SK-MEL-5 (cell line): ENCODE measurements at regions not wholly inside any gene's neighbourhood (a gene's known extent, or its start where the extent isn't known, plus 50 kb on each side); places are given as distances from the start of the nearest gene placed in this dataset.

Experiments used
- DNase-seq: peaks from one replicate; pipeline ENCODE4 v3.0.0-alpha.2; 2016; ENCODE audit warnings: low read depth, low spot score
- in situ Hi-C: cut with HindIII; loops from 2 replicates; pipeline ENCODE4 v1.10.0; 2016; ENCODE audit warnings: low sequenced_read_pairs, high pct_unique_total_duplicates, low pct_unique_long_range_greater_than_20kb

DNA sequence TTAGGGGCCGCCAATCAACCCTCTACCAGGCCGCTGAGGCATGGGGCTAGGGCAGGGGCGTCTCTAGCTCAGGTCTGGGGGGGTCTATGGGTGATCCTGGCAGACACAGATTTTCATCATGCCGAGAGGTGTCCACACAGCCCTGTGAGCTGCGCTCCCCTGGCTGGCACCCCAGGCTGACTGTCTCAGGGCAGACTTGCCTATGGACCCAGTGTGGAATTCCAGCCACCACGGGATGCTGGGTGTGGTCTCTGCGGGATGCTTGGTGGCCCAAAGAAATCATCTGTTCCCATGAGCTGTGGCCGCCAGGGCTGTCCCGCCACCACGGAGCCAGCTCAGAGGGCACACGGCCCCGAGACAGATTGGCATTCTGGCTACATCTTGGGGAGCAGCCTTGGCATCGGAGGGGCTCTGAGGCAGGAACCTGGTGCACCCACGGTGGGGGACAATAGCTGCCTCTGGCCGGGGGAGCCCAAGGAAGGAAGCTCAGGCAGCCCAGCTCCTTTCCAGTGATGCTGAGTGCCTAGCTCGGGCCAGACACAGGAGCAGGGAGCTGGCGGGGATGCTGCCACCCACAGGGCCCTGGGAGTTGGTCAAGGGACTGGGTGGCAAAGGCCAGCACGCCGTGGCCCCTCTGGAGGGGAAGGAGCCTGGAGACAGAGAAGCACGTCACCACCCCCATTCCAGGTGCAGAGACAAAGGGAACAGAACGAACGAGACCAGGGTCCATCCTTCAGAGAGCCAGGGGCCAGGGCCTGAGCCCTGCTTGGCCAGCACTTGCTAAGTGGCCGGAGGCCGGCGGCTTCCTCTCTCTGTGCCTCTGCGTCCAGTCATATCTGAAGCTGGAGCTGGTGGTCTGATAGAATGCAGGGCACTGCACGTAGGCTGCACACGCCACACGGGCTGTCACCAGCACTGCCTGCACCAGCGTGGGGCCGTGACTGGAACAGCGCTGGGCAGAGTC is 64.4 kb upstream of the FGF3 start:
- no peak for DNase-seq
- in situ Hi-C loops: no loop called here

GRCh38 chr11:69884286-69884685 is 65.1 kb upstream of the FGF3 start:
- DNase-seq: no peak
- in situ Hi-C loops: no loop called here

DNA sequence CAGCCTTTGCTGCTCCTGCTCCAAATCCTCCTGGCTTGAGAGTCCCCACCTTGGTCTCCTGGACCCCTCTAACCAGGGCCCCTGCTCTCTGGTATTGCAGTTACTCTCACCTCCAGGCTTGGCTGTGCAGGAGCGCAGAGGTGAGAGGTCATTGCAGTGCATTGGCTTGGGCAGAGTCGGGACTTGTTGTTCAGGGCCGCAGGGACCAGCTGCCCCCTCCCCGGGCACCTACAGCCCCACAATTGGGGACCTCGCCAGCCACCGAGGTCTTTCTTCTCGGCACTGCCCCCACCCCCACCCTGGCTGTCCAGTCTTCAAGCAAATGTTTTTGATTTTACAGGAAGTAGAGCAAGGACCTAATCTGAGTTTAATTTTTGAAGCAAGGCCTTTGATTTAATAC is 65.5 kb upstream of the FGF3 start:
- no peak for DNase-seq
- in situ Hi-C loops: no loop called here

- no peak for DNase-seq
- in situ Hi-C loops: no loop called here
These were observed 68.1 kb upstream of the FGF3 start for GRCh38 chr11:69887330-69887729.

DNA sequence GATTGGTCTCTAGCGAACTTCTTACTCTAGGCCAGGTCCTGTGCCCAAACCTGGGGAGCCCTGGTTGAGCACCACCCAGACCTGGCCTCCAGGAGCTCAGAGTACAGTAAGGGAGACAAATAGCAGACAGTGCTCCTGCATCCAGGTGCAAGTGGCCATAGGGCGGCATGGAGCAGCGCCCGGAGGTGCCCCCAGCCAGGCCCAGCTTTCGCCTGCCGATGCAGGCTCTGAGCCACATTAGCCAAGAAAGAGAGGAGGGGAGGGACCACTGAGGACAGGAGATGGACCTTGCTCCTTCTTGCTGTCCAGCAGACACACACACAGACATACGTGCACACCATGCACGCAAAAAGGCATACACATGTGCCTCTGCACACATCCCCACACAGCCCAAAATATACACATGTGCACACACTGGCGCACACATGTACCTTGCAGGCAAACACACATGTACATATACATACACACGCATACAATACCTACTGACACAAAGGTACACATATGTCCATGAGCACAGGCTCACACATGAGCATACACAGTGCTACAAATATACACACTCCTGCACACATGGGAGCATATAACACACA is 68.7 kb upstream of the FGF3 start:
- DNase-seq: no peak
- in situ Hi-C loops: no loop called here

DNA sequence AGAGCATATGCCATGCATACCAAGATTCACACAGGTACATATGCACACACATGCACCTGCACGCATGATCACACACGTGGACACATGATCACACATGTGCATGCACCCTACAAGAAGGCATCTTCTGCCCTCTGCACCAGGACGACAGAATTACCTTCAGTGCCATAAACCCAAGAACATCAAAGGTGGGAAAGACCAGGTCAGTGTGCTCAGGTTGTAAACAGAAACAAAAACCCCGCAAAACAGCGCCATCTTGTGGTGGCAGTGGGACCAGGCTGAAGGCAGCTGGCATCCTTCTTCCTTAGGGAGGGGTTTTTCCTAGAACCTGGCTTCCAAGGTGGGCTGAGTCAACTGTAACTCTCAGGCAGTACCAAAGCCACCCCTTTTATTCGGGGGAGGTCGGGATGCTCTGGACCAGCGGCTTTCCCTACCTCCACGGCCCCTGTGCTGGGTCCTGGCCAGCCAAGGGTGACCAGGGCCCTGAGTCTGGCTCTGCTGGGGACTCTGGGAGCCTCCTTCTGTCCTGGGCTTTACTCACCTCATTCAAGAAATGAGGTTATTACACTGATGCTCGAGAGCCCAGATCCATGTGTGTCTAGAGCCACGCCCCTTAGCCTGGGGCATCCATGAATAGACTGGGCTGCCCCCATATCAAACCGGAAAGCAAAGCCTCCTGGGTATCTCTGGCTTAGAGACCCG is 69.4 kb upstream of the FGF3 start:
- in situ Hi-C loops: no loop called here

DNA sequence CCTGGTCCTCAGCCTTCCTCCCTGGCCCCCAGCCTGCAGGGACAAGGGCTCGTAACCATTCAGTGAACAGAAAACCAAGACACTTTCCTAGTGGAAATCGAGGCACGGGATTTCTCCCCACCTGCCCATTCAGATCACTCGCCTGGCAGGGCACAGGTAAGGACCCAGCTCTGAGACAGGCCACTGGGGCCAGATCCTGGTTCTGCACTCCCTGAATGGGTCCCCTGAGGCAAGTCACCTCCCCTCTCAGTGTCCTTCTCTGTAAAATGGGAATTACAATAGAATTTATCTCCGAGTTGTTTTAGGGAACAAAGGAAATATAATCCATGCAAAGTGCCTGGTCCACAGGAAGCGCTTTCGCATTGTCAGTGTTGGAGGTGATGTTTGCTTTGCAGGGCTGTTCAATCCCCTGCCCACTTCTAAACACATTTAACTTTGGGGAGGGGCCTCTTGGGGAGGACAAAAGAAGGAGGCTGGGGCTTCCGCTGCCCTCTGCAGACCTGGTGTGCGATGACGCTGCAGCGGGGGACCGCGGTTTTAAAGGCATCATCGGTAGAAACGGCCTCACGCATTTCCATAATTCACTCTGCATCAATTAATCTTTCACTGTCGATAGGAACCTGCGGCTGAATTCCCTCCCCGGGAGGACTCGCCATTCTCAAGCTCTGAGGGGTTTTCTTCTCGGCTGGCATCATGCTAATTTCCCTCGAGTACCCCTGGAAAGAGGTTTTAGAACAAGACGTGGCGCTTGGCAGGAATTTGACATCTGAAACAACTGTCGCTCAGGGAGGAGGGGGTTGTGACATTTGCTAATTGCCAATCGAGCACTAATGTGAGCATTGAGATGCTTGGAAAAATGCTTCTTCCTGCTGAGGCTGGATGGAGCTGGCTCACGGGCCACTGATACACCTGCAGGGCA is 70.4 kb upstream of the FGF3 start:
- DNase-seq: no peak
- in situ Hi-C loops: no loop called here

More for the DNA sequence above, 69.4 kb upstream of the FGF3 start:
- peak; percentile 90 for DNase-seq

- in situ Hi-C loops: no loop called here
- DNase-seq: no peak
These were observed 71.3 kb upstream of the FGF3 start for GRCh38 chr11:69890476-69890875.

DNA sequence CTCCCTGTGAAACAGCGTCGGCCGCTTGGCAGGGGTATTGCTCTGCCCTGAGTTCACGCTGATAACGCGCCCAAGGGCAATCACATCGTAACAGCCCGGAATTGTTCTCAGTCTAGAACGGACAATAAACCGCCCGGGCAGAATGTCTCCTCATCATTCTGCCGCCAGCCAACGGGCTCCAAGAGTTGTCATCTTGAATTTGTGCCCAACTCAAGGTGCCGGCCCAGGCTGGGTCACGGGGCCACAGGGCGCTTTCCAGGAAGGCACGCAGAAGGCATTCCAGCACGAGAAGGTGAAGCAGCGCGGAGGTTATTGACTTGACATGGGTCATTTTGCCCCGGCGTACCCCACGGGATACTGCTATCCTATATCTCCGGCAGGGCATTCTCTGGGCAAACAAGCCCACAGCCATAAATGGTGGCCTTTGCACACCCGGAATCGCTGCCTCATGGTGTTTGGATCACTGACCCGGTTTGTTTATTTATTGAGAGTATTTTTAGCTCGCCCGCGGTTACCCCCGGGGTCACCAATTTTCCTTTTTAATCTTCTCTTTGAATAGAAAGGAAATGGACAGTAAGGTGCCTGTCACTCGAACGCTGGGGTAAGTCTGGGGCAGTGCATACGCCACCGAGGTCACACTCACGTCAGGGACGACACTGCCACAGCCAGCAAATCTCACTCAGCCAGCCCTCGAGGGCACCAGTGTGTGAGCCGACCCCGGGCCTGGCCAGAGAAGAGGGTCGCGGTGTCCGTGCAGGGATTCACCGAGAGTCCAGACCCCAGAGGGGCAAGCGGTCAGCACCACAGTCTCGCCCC is 72.4 kb upstream of the FGF3 start:
- in situ Hi-C loops: no loop called here
- DNase-seq: peak; percentile 53

- in situ Hi-C loops: no loop called here
- DNase-seq: peak; percentile 80
These were observed 73.2 kb upstream of the FGF3 start for GRCh38 chr11:69892237-69892985.

DNA sequence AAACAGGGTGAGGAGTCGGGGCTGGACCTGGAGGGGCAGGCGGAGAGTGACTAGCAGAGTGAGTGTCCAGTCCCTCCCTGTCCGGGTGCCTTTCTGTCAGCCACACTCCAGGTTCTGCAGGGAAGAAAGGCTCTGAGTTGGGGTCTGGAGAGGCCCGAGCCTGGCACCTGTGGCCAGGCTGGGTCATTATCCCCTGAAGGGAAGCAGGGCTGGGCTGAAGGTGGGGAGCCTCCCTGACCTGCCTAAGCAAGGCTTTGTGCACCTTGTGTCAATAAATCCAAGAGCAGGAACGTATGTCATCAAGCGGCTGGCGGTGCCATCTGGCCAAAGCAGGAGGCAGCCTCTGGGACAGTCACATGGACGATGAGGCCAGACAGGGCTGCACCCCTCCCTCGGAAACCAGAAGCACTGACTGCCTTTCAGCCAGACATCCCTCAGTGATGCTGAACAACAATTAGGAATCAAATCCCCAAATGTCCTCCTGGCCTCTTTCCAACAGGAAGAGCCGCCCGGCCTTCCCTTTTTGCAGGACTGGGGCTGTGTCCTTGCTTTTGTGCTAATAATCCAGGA is 73.9 kb upstream of the FGF3 start:
- in situ Hi-C loops: no loop called here
- no peak for DNase-seq

DNA sequence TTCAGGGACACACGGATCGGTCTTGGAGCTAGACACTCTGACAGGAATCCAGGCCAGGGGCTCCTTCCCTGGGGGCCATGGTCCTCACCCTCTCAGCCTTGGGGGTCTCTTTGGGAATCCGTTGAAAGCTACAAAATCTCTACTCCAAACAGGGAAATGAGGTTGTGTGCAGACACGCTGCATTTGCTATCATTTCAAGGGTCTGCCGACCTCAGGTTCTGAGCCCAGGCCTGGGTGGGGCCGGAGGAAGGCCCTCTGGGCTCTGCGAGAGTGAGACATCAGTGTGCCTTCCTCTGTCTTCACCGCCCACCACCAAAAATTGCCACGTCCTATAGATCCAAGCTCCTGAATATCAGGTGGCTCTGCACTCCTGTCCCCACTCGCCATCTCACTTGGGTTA is 74.4 kb upstream of the FGF3 start:
- in situ Hi-C loops: no loop called here
- no peak for DNase-seq

DNA sequence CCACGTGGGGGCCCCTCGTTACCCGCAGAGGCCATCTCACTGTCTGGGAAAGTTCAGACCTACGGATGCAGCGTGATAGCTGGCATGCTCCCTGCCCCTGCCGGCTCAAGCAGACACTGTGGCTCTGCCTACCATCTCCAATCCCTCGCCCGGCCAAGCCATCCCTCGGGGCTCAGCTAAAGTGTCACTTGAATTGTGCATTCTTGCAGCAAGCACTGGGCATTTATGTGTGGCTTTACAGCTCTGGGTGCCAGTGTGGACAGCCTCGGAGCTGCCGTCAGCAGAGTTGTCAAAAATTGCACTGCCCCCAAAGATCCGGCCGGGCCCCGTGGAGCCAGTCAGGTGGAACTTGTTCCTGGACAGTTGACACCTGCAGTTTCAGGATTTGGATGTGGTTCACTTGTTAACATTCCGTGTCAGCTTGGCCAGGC is 75.0 kb upstream of the FGF3 start:
- in situ Hi-C loops: no loop called here
- DNase-seq: no peak

- in situ Hi-C loops: no loop called here
- DNase-seq: no peak
These were observed 75.4 kb upstream of the FGF3 start for GRCh38 chr11:69894648-69895047.

GRCh38 chr11:69896250-69896649 is 77.0 kb upstream of the FGF3 start:
- no peak for DNase-seq
- in situ Hi-C loops: no loop called here

GRCh38 chr11:69898123-69898522 is 78.9 kb upstream of the FGF3 start:
- in situ Hi-C loops: no loop called here
- DNase-seq: no peak
